ENCODE measurements at regions not wholly inside any gene's neighbourhood (a gene's known extent, or its start where the extent isn't known, plus 50 kb on each side); places are given as distances from the start of the nearest gene placed in this dataset.

GRCh38 chr2:125543968-125544514 is 1111.9 kb upstream of the GYPC start:
- peaks cover 3% of the 10 kb centered on the region for H3K9me3 ChIP-seq (replicated peaks)
- no peaks in the 10 kb centered on the region for H3K27me3 ChIP-seq (ENCODE audit: low read depth)
- H3K36me3 ChIP-seq = no peaks in the 10 kb centered on the region
- intact Hi-C loops (cut with micrococcal nuclease) = no loop called here
- no peak for DNase-seq
- no peak overlapping the region for H3K4me3 ChIP-seq
- H3K27ac ChIP-seq (replicated peaks) = no peak overlapping the region
- H3K4me1 ChIP-seq = no peaks in the 10 kb centered on the region
- TF ChIP-seq CTCF (IDR thresholded peaks at IDR 0.05; ENCODE audit: borderline replicate concordance) = no peak

GRCh38 chr2:125553768-125554167 is 1102.2 kb upstream of the GYPC start:
- H3K9me3 ChIP-seq (replicated peaks) = peaks cover 9% of the 10 kb centered on the region
- no peak overlapping the region for H3K4me3 ChIP-seq
- no peak overlapping the region for H3K27ac ChIP-seq (replicated peaks)
- H3K27me3 ChIP-seq (ENCODE audit: low read depth) = no peaks in the 10 kb centered on the region
- H3K4me1 ChIP-seq = no peaks in the 10 kb centered on the region
- DNase-seq = no peak
- intact Hi-C loops (cut with micrococcal nuclease) = no loop called here
- no peaks in the 10 kb centered on the region for H3K36me3 ChIP-seq
- no peak for TF ChIP-seq CTCF (IDR thresholded peaks at IDR 0.05; ENCODE audit: borderline replicate concordance)

GRCh38 chr2:125554956-125555355 is 1101.0 kb upstream of the GYPC start:
- intact Hi-C loops (cut with micrococcal nuclease) = no loop called here

GRCh38 chr2:125559186-125559585 is 1096.8 kb upstream of the GYPC start:
- intact Hi-C loops (cut with micrococcal nuclease) = no loop called here

More at GRCh38 chr2:125554956-125555355, 1101.0 kb upstream of the GYPC start:
- Histone ChIP-seq H3K4me3 (no peak overlapping the region), H3K36me3 (no peaks in the 10 kb centered on the region), H3K4me1 (no peaks in the 10 kb centered on the region), H3K27me3 (ENCODE audit: low read depth) (no peaks in the 10 kb centered on the region), H3K27ac (replicated peaks) (no peak overlapping the region), H3K9me3 (replicated peaks) (peaks cover 4% of the 10 kb centered on the region)
- TF ChIP-seq CTCF (IDR thresholded peaks at IDR 0.05; ENCODE audit: borderline replicate concordance) = no peak
- DNase-seq = no peak

GRCh38 chr2:125560855-125561254 is 1095.1 kb upstream of the GYPC start:
- no peak for DNase-seq
- no peak for TF ChIP-seq CTCF (IDR thresholded peaks at IDR 0.05; ENCODE audit: borderline replicate concordance)
- intact Hi-C loops (cut with micrococcal nuclease) = no loop called here
- H3K4me3 ChIP-seq = no peak overlapping the region
- H3K4me1 ChIP-seq = no peaks in the 10 kb centered on the region
- no peaks in the 10 kb centered on the region for H3K27me3 ChIP-seq (ENCODE audit: low read depth)
- H3K9me3 ChIP-seq (replicated peaks) = no peaks in the 10 kb centered on the region
- H3K36me3 ChIP-seq = no peaks in the 10 kb centered on the region
- no peak overlapping the region for H3K27ac ChIP-seq (replicated peaks)

More at GRCh38 chr2:125559186-125559585, 1096.8 kb upstream of the GYPC start:
- Histone ChIP-seq H3K4me1 (no peaks in the 10 kb centered on the region), H3K9me3 (replicated peaks) (no peaks in the 10 kb centered on the region), H3K4me3 (no peak overlapping the region), H3K27me3 (ENCODE audit: low read depth) (no peaks in the 10 kb centered on the region), H3K36me3 (no peaks in the 10 kb centered on the region), H3K27ac (replicated peaks) (no peak overlapping the region)
- TF ChIP-seq CTCF (IDR thresholded peaks at IDR 0.05; ENCODE audit: borderline replicate concordance) = no peak
- DNase-seq = no peak

Measured in left ventricle myocardium inferior (tissue), 1 donor.